ENCODE measurements at regions not wholly inside any gene's neighbourhood (a gene's known extent, or its start where the extent isn't known, plus 50 kb on each side); places are given as distances from the start of the nearest gene placed in this dataset.

GRCh38 chr11:109859045-109859724 is 234.0 kb upstream of the ZC3H12C start:
- intact Hi-C loops (cut with micrococcal nuclease; ENCODE audit: unreplicated experiment) (loop anchor here (10.0 kb wide), 1 partner anchor 236 kb away; the partner anchor contains the start of gene ZC3H12C), in situ Hi-C loops (cut with MboI) (no loop called here)
- Histone ChIP-seq H4K20me1 (ENCODE audit: control insufficient read depth, insufficient read depth) (no peaks in the 10 kb centered on the region), H3K4me2 (ENCODE audit: control insufficient read depth, insufficient read depth) (no peak overlapping the region), H3K36me3 (ENCODE audit: control insufficient read depth in 2 of 2, insufficient read depth in 2 of 2, low read length in 1 of 2) (no peaks in the 10 kb centered on the region), H3K4me3 (no peak overlapping the region), H2AFZ (ENCODE audit: control insufficient read depth, low read depth, low read length) (no peak overlapping the region), H3K27ac (ENCODE audit: control insufficient read depth, insufficient read depth) (no peak overlapping the region), H3K9me3 (replicated peaks; ENCODE audit: control insufficient read depth, insufficient read depth, low read length) (no peaks in the 10 kb centered on the region), H3K4me1 (ENCODE audit: control insufficient read depth, insufficient read depth, low read length) (peaks cover 6% of the 10 kb centered on the region), H3K9ac (ENCODE audit: control insufficient read depth, insufficient read depth, low read length) (no peak overlapping the region), H3K79me2 (ENCODE audit: control insufficient read depth, insufficient read depth, low read length) (no peaks in the 10 kb centered on the region), H3K27me3 (replicated peaks in 1 of 2; ENCODE audit: control insufficient read depth in 2 of 2, insufficient read depth in 2 of 2, low read length in 1 of 2) (no peaks in the 10 kb centered on the region)
- ATAC-seq: no peak
- ChIA-PET POLR2A (no interaction called here), SMC1A (ENCODE audit: uncharacterized antibody, unreplicated experiment) (interaction anchor here (1.1 to 7.2 kb wide), 3 partner anchors 8 to 83 kb away, joined by 3 to 127 read pairs (median 3); no protein-coding TSS in a partner anchor), CTCF (interaction anchor here (0.8 to 7.4 kb wide), 4 partner anchors 9 to 508 kb away, joined by 3 to 140 read pairs (median 4); no protein-coding TSS in a partner anchor), RAD21 (ENCODE audit: unreplicated experiment) (interaction anchor here (1.2 to 1.7 kb wide), 3 partner anchors 10 to 81 kb away, joined by 3 to 12 read pairs (median 5); no protein-coding TSS in a partner anchor)
- no peak for FAIRE-seq
- no peak for DNase-seq (ENCODE audit: low read depth, low spot score)
- BruUV-seq (replicated peaks): no TSS peak
- WGBS (ENCODE audit: insufficient coverage, insufficient replicate concordance, low lambda C conversion rate, missing lambda C conversion rate): 78% methylated on average over 4 of the region's 4 CpGs
- TF ChIP-seq CREB1 (IDR thresholded peaks at IDR 0.05; ENCODE audit: low read depth): no peak
- TF ChIP-seq ATF7 (IDR thresholded peaks at IDR 0.05; ENCODE audit: low read depth): no peak
- no peak for TF ChIP-seq IRF3 (IDR thresholded peaks at IDR 0.05)
- no peak for TF ChIP-seq SMARCA5 (IDR thresholded peaks at IDR 0.05)
- no peak for TF ChIP-seq BCL11A (IDR thresholded peaks at IDR 0.05; ENCODE audit: low read depth, low read length)
- no peak for TF ChIP-seq E2F4 (IDR thresholded peaks at IDR 0.05; ENCODE audit: low read depth, low read length)
- no peak for TF ChIP-seq USF1 (IDR thresholded peaks at IDR 0.05; ENCODE audit: borderline replicate concordance, extremely low read length, insufficient read depth, low read depth, low read length)
- no peak for TF ChIP-seq MEF2B (IDR thresholded peaks at IDR 0.05; ENCODE audit: partially characterized antibody, poor library complexity, severe bottlenecking)
- TF ChIP-seq HDGF (IDR thresholded peaks at IDR 0.05): no peak
- no peak for TF ChIP-seq SIX5 (IDR thresholded peaks at IDR 0.05; ENCODE audit: low read depth, low read length, severe bottlenecking)
- no peak for TF ChIP-seq IRF5 (IDR thresholded peaks at IDR 0.05; ENCODE audit: borderline replicate concordance)
- TF ChIP-seq SMC3 (IDR thresholded peaks at IDR 0.05; ENCODE audit: borderline replicate concordance, low read length): no peak
- no peak for TF ChIP-seq WRNIP1 (IDR thresholded peaks at IDR 0.05; ENCODE audit: borderline replicate concordance, low read depth, low read length)
- TF ChIP-seq BRCA1 (IDR thresholded peaks at IDR 0.05; ENCODE audit: low read depth, low read length): no peak
- TF ChIP-seq BCL3 (IDR thresholded peaks at IDR 0.05; ENCODE audit: borderline replicate concordance, insufficient read depth, low read depth, low read length, poor library complexity, severe bottlenecking): no peak
- TF ChIP-seq EP300 (IDR thresholded peaks at IDR 0.05; ENCODE audit: borderline replicate concordance in 1 of 2, control insufficient read depth in 1 of 2, low read depth in 2 of 2, low read length in 2 of 2): no peak
